Neural cell (in vitro differentiated cells): ENCODE measurements at regions not wholly inside any gene's neighbourhood (a gene's known extent, or its start where the extent isn't known, plus 50 kb on each side); places are given as distances from the start of the nearest gene placed in this dataset.

Experiments
- H2AFZ ChIP-seq: fragments of 200-600, 300-800 bp; sonication (generic), shearing (Covaris generic); 2 replicates; pipeline ENCODE4 v1.6.0; 2014; ENCODE audit warnings: low read depth, mild to moderate bottlenecking, antibody characterized with exemption, low read length, moderate library complexity
- H3F3A ChIP-seq: fragments of 200-600 bp; shearing (Covaris generic); 2 replicates; pipeline ENCODE4 v1.6.1; 2016; ENCODE audit warnings: mild to moderate bottlenecking, moderate library complexity, mixed read lengths, antibody characterized with exemption, low read length; ENCODE audit not compliant: insufficient read depth, poor library complexity, severe bottlenecking
- H3K27ac ChIP-seq: fragments of 200-600, 300-800 bp; sonication (generic), shearing (Covaris generic); 2 replicates; pipeline ENCODE4 v1.5.1; 2014; ENCODE audit warnings: mild to moderate bottlenecking, low read length, moderate library complexity
- H3K27me3 ChIP-seq: fragments of 300-800, 200-600 bp; sonication (generic), shearing (Covaris generic); 2 replicates; pipeline ENCODE4 v1.6.0; 2014; ENCODE audit warnings: mild to moderate bottlenecking, low read depth, low read length, moderate library complexity; ENCODE audit not compliant: insufficient read depth
- H3K36me3 ChIP-seq: fragments of 300-800, 200-600 bp; sonication (generic), shearing (Covaris generic); 2 replicates; pipeline ENCODE4 v1.5.1; 2014; ENCODE audit warnings: mild to moderate bottlenecking, antibody characterized with exemption, low read length, moderate library complexity; ENCODE audit not compliant: insufficient read depth
- H3K4me2 ChIP-seq: fragments of 300-800, 200-600 bp; sonication (generic), shearing (Covaris generic); 2 replicates; pipeline ENCODE4 v1.6.0; 2014; ENCODE audit warnings: mild to moderate bottlenecking, low read length
- H3K4me3 ChIP-seq: fragments of 300-800, 200-600 bp; sonication (generic), shearing (Covaris generic); 2 replicates; pipeline ENCODE4 v1.5.1; 2014; ENCODE audit warnings: mild to moderate bottlenecking, low read length, moderate library complexity
- H3K79me2 ChIP-seq: fragments of 200-600 bp; shearing (Covaris generic); replicated peaks from 2 replicates; pipeline ENCODE4 v1.6.0; 2014; ENCODE audit warnings: mild to moderate bottlenecking, low read length, moderate library complexity; ENCODE audit not compliant: insufficient read depth
- H3K9ac ChIP-seq: fragments of 300-800, 200-600 bp; sonication (generic), shearing (Covaris generic); 2 replicates; pipeline ENCODE4 v1.6.1; 2016; ENCODE audit warnings: mild to moderate bottlenecking, low read length, mixed read lengths
- H3K9me2 ChIP-seq: fragments of 200-600 bp; shearing (Covaris generic); 2 replicates; pipeline ENCODE4 v1.6.1; 2016; ENCODE audit warnings: mild to moderate bottlenecking, low read length, mixed read lengths; ENCODE audit not compliant: insufficient read depth
- H3K9me3 ChIP-seq: fragments of 200-600, 300-800 bp; sonication (generic), shearing (Covaris generic); 2 replicates; pipeline ENCODE4 v1.6.1; 2016; ENCODE audit warnings: mild to moderate bottlenecking, mixed run types, low read length, moderate library complexity, mixed read lengths
- H4K20me1 ChIP-seq: fragments of 200-600 bp; shearing (Covaris generic); 2 replicates; pipeline ENCODE4 v1.6.1; 2016; ENCODE audit warnings: mild to moderate bottlenecking, mixed run types; ENCODE audit not compliant: insufficient read depth
- EP300 ChIP-seq: fragments of 450-650 bp; conservative IDR thresholded peaks from 2 replicates; pipeline ENCODE4 v1.6.1; 2014; ENCODE audit warnings: antibody characterized with exemption, mild to moderate bottlenecking, moderate library complexity; ENCODE audit not compliant: poor library complexity, severe bottlenecking
- EZH2 ChIP-seq: fragments of 200-600, 300-800 bp; shearing (Covaris generic), sonication (generic); IDR thresholded peaks from 2 replicates; pipeline ENCODE4 v1.6.1; 2014; ENCODE audit warnings: antibody characterized with exemption, low read length, borderline replicate concordance, mild to moderate bottlenecking; ENCODE audit not compliant: insufficient read depth, poor library complexity, severe bottlenecking
- MXI1 ChIP-seq: fragments of 450-650 bp; conservative IDR thresholded peaks from 2 replicates; pipeline ENCODE4 v1.6.1; 2014; ENCODE audit warnings: antibody characterized with exemption, mild to moderate bottlenecking; ENCODE audit not compliant: poor library complexity, severe bottlenecking
- POLR2AphosphoS5 ChIP-seq: IDR thresholded peaks from 2 replicates; pipeline ENCODE4 v1.6.1; 2012
- RAD21 ChIP-seq: fragments of 450-650 bp; conservative IDR thresholded peaks from 2 replicates; pipeline ENCODE4 v1.6.1; 2014; ENCODE audit warnings: antibody characterized with exemption, mild to moderate bottlenecking, moderate library complexity
- SMC3 ChIP-seq: fragments of 450-650 bp; conservative IDR thresholded peaks from 2 replicates; pipeline ENCODE4 v1.6.1; 2014; ENCODE audit warnings: antibody characterized with exemption, mild to moderate bottlenecking, moderate library complexity; ENCODE audit not compliant: poor library complexity
- TAF1 ChIP-seq: IDR thresholded peaks from 2 replicates; pipeline ENCODE4 v1.6.1; 2012; ENCODE audit warnings: low read depth
- TF ChIP-seq, protein P1 (sequence below): IDR thresholded peaks from 2 replicates; pipeline ENCODE4 v1.6.1; 2012; ENCODE audit warnings: borderline replicate concordance
- TF ChIP-seq, protein P2 (sequence below): fragments of 450-650 bp; IDR thresholded peaks from 2 replicates; pipeline ENCODE4 v1.5.1; 2014; ENCODE audit warnings: antibody characterized with exemption, mild to moderate bottlenecking, moderate library complexity; ENCODE audit not compliant: poor library complexity, severe bottlenecking

DNA sequence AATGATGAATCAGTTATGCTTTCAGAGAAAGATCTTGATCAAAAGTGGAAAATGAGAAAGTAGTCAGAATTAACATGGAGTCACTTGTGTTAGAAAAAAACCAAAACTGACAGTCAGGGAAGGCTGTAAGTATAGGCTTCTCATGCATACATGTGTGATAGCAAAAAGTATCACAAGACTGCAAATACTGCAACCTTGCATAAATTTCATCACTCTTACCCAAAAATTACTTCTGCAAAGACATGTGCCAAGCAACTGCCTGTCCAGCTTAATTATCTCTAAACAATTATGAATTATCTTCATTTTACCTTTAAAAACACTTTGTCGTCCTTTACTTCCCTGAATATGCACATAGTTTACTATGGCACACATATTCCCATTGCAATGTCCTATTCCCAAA is 2466.4 kb upstream of the PCDH20 start:
- Histone ChIP-seq H3K9me3 (no peaks in the 10 kb centered on the region), H2AFZ (no peak overlapping the region), H3K4me2 (no peak overlapping the region), H3K4me3 (no peak overlapping the region), H3K79me2 (no peaks in the 10 kb centered on the region), H3K36me3 (no peaks in the 10 kb centered on the region), H3K9me2 (no peaks in the 10 kb centered on the region), H3K27me3 (no peaks in the 10 kb centered on the region), H3K27ac (no peak overlapping the region), H3F3A (no peaks in the 10 kb centered on the region), H3K9ac (no peak overlapping the region), H4K20me1 (no peaks in the 10 kb centered on the region)
- TF ChIP-seq, protein P1, sequence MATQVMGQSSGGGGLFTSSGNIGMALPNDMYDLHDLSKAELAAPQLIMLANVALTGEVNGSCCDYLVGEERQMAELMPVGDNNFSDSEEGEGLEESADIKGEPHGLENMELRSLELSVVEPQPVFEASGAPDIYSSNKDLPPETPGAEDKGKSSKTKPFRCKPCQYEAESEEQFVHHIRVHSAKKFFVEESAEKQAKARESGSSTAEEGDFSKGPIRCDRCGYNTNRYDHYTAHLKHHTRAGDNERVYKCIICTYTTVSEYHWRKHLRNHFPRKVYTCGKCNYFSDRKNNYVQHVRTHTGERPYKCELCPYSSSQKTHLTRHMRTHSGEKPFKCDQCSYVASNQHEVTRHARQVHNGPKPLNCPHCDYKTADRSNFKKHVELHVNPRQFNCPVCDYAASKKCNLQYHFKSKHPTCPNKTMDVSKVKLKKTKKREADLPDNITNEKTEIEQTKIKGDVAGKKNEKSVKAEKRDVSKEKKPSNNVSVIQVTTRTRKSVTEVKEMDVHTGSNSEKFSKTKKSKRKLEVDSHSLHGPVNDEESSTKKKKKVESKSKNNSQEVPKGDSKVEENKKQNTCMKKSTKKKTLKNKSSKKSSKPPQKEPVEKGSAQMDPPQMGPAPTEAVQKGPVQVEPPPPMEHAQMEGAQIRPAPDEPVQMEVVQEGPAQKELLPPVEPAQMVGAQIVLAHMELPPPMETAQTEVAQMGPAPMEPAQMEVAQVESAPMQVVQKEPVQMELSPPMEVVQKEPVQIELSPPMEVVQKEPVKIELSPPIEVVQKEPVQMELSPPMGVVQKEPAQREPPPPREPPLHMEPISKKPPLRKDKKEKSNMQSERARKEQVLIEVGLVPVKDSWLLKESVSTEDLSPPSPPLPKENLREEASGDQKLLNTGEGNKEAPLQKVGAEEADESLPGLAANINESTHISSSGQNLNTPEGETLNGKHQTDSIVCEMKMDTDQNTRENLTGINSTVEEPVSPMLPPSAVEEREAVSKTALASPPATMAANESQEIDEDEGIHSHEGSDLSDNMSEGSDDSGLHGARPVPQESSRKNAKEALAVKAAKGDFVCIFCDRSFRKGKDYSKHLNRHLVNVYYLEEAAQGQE: no peak
- TF ChIP-seq EP300 (no peak), SMC3 (no peak), POLR2AphosphoS5 (no peak), RAD21 (no peak), EZH2 (no peak), MXI1 (no peak), TAF1 (no peak)
- TF ChIP-seq, protein P2, sequence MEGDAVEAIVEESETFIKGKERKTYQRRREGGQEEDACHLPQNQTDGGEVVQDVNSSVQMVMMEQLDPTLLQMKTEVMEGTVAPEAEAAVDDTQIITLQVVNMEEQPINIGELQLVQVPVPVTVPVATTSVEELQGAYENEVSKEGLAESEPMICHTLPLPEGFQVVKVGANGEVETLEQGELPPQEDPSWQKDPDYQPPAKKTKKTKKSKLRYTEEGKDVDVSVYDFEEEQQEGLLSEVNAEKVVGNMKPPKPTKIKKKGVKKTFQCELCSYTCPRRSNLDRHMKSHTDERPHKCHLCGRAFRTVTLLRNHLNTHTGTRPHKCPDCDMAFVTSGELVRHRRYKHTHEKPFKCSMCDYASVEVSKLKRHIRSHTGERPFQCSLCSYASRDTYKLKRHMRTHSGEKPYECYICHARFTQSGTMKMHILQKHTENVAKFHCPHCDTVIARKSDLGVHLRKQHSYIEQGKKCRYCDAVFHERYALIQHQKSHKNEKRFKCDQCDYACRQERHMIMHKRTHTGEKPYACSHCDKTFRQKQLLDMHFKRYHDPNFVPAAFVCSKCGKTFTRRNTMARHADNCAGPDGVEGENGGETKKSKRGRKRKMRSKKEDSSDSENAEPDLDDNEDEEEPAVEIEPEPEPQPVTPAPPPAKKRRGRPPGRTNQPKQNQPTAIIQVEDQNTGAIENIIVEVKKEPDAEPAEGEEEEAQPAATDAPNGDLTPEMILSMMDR: no peak

DNA sequence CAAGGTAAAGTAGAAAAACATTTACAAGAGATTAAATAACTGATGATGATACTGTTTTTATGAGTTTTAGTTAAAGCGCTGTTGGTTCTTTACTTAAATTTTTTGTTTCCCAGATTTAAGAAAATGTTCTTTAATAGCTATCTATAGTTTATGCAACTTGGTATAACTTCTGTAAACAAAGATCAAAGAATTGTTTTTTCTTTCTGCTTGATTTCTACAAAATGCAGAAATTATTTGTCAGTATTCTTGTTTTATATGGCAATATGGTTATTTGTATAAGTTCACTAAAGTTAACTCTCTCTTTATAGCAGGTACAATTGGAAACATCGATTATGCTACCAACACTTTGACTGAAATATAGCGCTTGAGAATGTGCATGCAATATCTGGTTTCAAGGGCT is 2465.1 kb upstream of the PCDH20 start:
- Histone ChIP-seq H3K4me3 (no peak overlapping the region), H3K4me2 (no peak overlapping the region), H3K9me3 (no peaks in the 10 kb centered on the region), H3K9me2 (no peaks in the 10 kb centered on the region), H3K9ac (no peak overlapping the region), H3K79me2 (no peaks in the 10 kb centered on the region), H3K36me3 (no peaks in the 10 kb centered on the region), H3F3A (no peaks in the 10 kb centered on the region), H3K27ac (no peak overlapping the region), H2AFZ (no peak overlapping the region), H3K27me3 (no peaks in the 10 kb centered on the region), H4K20me1 (no peaks in the 10 kb centered on the region)
- no peak for TF ChIP-seq RAD21
- TF ChIP-seq SMC3: no peak
- TF ChIP-seq EZH2: no peak
- no peak for TF ChIP-seq EP300
- TF ChIP-seq, protein P1: no peak
- TF ChIP-seq, protein P2: no peak
- TF ChIP-seq POLR2AphosphoS5: no peak
- no peak for TF ChIP-seq TAF1
- TF ChIP-seq MXI1: no peak
